C1 segment of cervical spinal cord (tissue), 14 donors: ENCODE measurements at regions not wholly inside any gene's neighbourhood (a gene's known extent, or its start where the extent isn't known, plus 50 kb on each side); places are given as distances from the start of the nearest gene placed in this dataset.
"Not testable (repeated sequence)": the region's sequence is repeated elsewhere in the genome, so short reads cannot be mapped to it uniquely, and the experiment has no call there.

ENCODE experiments used
- DNase-seq, 14 donors: peaks; one replicate each; lab custom pipeline; 2025; lab: John Stamatoyannopoulos, UW

- DNase-seq: no peak
These were observed 59.7 kb downstream of the TEX35 start for GRCh38 chr1:178572604-178573003.

DNA sequence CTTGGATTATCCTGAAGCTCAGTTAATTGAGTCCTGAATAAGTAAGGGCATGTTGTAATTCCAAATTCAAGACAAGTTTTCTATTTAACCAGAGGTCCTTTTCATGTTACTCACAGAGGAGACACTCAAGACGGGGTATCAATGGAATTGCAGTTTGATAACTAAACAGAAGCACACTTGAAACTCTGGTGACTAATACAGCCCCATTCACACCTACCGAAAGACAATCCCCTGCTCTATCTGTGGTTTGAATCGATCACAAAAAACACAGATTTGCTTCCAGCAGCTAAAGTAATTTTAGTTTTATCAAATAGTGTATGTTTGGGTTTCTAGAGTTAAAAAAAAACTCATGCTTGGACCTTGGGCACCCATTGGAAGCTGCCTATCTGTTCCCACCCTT, 60.4 kb downstream of the TEX35 start:
- DNase-seq: no peak

- DNase-seq: no peak
These were observed 61.4 kb downstream of the TEX35 start for GRCh38 chr1:178574345-178574744.

- no peak for DNase-seq
These were observed 62.9 kb downstream of the TEX35 start for GRCh38 chr1:178575611-178576361.

DNA sequence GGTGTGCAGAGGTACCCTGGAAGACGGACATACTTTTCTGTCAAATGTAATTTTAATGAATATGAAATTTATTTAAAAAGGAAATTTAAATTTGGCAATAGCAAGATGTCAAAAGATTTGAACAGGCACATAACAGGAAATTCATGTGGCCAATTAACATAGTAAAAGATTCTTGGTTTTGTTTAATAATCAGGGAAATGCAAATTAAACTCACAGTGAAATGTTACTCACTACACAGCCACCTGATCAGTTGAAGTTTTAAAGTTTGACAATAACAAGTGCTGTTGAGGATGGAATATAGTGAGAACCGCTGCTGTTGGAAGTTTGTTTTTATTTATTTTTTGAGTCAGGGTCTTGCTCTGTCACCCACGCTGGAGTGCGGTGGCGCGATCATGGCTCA, 63.9 kb downstream of the TEX35 start:
- no peak for DNase-seq

DNA sequence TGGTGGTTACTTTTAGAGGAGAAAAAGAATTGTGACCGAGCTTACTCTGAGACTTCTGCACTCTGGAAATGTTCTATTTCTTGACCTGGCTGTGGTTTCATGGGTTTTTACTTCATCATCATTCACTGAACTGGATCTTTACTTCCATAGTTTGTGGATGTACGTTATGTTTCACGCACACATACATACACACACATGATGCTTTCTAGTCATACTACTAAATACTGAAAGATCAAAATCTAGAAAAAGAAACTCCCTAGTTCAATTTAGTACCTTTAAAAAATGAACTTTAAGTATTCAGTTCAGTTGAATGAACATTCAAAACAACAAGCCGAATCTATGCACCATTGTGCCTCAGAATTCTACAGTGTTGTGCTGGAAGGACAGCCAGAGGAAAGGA, 65.0 kb downstream of the TEX35 start:
- no peak for DNase-seq

DNA sequence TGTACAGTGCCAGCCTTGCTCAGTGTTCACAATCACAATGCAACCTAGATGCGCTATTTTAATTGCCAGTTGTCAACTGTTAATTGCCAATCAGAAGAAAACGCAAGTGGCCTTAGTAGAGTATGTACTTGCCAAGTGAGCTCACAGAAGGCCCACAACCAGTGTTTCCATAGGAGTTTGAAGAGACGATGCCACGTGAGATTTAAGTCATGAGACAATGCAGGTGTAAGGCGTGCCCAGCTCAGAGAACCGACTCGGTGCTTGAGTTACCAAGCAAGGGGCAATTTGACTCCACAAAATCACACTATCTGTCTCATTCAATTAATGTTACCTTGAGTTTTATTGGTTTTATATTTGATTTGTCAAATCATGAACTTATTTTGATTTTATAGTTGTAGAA, 65.6 kb downstream of the TEX35 start:
- no peak for DNase-seq

GRCh38 chr1:178579095-178579494, 66.2 kb downstream of the TEX35 start:
- no peak for DNase-seq

DNA sequence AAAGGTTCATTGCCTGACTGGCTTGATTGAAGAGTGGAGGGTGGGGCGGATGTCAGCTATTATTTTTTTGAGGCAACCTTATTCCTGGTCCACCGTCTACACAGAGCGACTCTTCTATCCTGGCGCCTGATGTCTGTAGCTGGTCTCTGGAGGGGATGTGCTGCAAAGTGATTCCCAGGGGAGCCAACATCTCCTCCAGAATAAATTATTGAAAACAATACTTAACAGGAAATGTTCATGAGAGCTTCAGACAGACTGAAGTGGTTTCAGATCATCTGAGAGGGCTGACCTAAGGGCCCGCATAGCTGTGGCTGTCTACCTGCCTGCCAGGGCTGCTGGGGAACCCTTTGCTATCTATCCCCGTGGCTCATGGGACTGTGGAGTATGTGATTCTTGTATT, 66.7 kb downstream of the TEX35 start:
- DNase-seq: no peak

GRCh38 chr1:178580096-178580495, 67.2 kb downstream of the TEX35 start:
- DNase-seq: no peak

DNA sequence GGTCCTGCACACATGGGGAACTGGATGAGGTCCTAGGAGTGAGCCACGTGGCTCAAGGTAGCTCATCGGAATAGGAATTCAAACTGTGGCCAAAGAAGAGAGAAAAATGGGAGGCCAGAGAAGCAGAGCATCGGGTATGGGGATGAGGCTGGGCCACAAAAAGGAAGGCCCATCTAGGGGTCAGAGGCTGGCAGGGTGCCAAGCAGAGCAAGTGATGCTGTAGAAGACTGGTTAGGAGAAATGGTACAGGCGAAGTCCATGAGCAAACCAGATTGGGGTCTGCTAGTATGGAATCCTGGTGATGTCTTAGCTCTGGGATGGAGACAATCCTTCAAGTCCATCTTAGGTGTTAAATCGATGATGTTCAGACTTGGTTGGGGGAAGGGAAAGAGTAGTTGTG, 68.0 kb downstream of the TEX35 start:
- no peak for DNase-seq

- no peak for DNase-seq
These were observed 68.7 kb downstream of the TEX35 start for GRCh38 chr1:178581351-178582303.

DNA sequence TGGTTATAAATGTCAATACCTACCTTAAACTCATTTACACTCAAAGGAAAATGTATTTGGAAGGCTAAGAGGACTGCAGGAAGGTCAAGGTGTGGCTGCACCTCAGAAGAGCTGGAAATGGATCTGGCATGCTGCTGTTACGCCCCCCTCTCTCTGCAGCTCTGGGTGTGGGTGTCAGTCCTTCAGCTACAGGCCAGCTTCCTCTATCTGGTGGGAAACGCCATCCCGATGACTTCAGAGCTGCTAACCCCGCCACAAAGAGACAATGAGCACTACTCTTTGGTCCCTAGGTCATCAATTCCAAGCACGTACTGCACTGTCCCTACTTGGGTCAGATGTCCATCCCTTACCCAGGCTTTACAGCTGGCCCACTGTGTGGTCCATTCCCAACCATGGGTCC, 74.2 kb downstream of the TEX35 start:
- DNase-seq: no peak

GRCh38 chr1:178587975-178588374, 75.1 kb downstream of the TEX35 start:
- no peak for DNase-seq

GRCh38 chr1:178589042-178589441, 76.1 kb downstream of the TEX35 start:
- not testable (repeated sequence) for DNase-seq

DNA sequence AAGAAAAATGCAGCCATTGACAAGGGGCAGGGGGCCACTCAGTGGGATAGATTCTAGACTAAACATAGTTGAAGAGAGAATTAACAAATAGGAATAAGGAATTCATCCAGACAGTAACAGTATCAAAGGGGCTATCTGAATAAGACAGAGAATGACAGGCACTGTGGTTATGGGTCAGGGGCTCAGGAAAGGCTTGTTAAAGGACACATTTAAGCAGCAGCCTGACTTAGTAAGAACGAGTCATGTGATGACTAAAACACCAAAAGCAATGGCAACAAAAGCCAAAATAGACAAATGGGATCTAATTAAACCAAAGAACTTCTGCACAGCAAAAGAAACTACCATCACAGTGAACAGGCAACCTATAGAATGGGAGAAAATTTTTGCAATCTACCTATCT, 78.9 kb downstream of the TEX35 start:
- DNase-seq: not testable (repeated sequence)

DNA sequence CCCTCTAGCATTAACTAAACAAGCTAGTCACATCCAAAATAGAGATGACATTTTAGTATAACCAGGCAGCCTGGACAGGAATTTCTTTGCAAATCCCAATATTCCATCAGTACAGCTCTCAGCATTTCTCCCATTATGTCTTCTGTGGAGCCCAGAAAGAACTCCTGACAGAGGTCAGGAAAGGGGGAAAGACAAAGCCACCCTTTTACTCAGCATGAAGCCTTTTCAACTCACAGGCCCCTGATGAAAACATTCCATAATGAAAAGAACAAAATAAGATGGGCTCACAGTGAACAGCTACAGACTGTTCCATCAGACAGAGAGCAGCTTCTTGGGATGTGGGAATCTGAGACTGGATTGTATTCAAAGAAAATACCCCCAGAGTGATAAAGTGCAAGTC, 80.6 kb downstream of the TEX35 start:
- no peak for DNase-seq

GRCh38 chr1:178594133-178594532, 81.2 kb downstream of the TEX35 start:
- no peak for DNase-seq

DNA sequence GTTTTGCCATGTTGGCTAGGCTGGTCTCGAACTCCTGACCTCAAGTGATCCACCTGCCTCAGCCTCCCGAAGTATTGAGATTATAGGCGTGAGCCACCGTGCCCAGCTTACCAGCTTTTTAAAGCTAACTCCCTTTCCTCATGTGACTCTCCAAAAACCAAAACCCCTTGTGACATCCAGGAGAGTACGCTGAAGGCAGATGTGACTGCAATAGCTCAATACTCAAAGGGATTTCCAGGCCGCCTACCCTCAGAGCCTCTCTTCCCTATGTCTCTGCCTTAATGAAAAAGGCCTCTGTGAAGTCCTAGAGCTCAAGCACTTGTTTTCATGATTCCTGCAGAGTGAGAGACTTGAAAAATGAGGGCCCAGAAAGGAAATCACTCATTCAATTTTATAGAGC, 82.6 kb downstream of the TEX35 start:
- no peak for DNase-seq

DNA sequence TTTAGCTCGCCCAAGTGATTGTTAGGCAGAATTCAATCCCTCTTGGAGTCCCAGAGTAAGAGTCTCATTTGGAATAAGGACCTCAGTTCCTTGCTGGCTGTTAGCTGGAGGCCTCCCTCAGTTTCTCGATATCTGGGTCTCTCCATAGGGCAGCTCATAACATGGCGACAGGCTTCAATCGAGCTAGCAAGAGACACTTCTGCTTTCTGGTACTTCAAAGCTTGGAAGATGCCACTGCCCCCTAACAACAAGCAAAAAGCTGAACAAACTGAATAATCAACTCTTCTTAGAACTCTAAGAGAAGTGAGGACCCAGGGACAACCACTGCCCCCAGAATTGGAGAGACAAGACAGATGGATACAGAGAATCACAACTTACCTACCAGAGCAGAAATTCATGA, 86.2 kb downstream of the TEX35 start:
- no peak for DNase-seq

- no peak for DNase-seq
These were observed 86.8 kb downstream of the TEX35 start for GRCh38 chr1:178599745-178600144.

DNA sequence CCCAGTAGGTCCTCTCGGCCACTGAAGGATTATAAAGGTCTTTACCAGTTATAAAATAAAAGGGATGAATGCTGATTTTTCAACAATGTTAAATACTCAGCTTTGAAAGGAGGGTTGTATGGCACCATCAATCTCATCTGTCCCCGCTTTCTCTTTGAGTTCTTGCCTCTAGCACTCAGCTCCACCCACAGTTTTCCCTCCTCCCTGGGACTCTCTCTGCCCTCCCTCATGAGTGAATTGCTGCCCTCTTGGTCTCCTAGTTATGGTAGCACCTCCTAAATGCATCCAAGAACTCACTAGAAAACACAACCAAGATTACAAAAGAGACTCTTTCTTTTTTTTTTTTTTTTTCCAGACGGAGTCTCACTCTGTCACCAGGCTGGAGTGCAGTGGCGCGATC, 91.0 kb downstream of the TEX35 start:
- no peak for DNase-seq

GRCh38 chr1:178606839-178607238, 93.9 kb downstream of the TEX35 start:
- no peak for DNase-seq
